Thyroid gland (tissue), 4 donors: ENCODE measurements at regions not wholly inside any gene's neighbourhood (a gene's known extent, or its start where the extent isn't known, plus 50 kb on each side); places are given as distances from the start of the nearest gene placed in this dataset.

Experiments
- CTCF ChIP-seq, 6 experiments: fragments of 200-600 bp in 3 of 6; fragments of 450-650 bp in 3 of 6; sonication (generic) in 3 of 6; IDR thresholded peaks; one replicate each; pipeline ENCODE4 v1.5.1; 2016 to 2019; ENCODE audit warnings: antibody characterized with exemption in 6 of 6, mild to moderate bottlenecking in 2 of 6, inconsistent platforms in 1 of 6, moderate library complexity in 1 of 6
- POLR2A ChIP-seq, 2 donors: fragments of 450-650 bp; IDR thresholded peaks; one replicate each; pipeline ENCODE4 v1.6.1; 2017; ENCODE audit warnings: antibody characterized with exemption in 2 of 2, mild to moderate bottlenecking in 2 of 2, moderate library complexity in 1 of 2

GRCh38 chr16:77581706-77582105 is 140.6 kb upstream of the NUDT7 start:
- TF ChIP-seq CTCF (IDR thresholded peaks at IDR 0.05): no peak
- no peak for TF ChIP-seq POLR2A (IDR thresholded peaks at IDR 0.05)
